Kidney (tissue), 13 donors: ENCODE measurements at regions not wholly inside any gene's neighbourhood (a gene's known extent, or its start where the extent isn't known, plus 50 kb on each side); places are given as distances from the start of the nearest gene placed in this dataset.

Source experiments
- DNase-seq, 5 donors: peaks; one replicate each; pipeline ENCODE4 v3.0.0-alpha.2; 2013 to 2020
- FAIRE-seq: peaks from 2 replicates; lab custom pipeline; 2012; peaks lifted over from hg19 to GRCh38; lab: Jason Lieb, UNC
- H3K27ac ChIP-seq, 2 donors: one replicate each; pipeline ENCODE4 v1.7.0; 2013; ENCODE audit warnings: low read depth in 2 of 2, low read length in 2 of 2, inconsistent platforms in 1 of 2
- H3K27me3 ChIP-seq: one replicate; pipeline ENCODE4 v1.7.1; 2013; ENCODE audit warnings: low read length, inconsistent platforms; ENCODE audit not compliant: control insufficient read depth, insufficient read depth
- H3K36me3 ChIP-seq, 3 donors: one replicate each; pipeline versions ENCODE4 v1.7.0 to v1.7.1; 2013; ENCODE audit warnings: low read length in 3 of 3, control low read depth in 1 of 3, inconsistent platforms in 1 of 3; ENCODE audit not compliant: insufficient read depth in 3 of 3, control insufficient read depth in 2 of 3
- H3K4me1 ChIP-seq, 3 donors: one replicate each; pipeline versions ENCODE4 v1.7.0 to v1.7.1; 2013; ENCODE audit warnings: low read length in 3 of 3, inconsistent platforms in 1 of 3, low read depth in 1 of 3; ENCODE audit not compliant: control insufficient read depth in 2 of 3, insufficient read depth in 2 of 3
- H3K4me3 ChIP-seq, 3 donors: one replicate each; pipeline versions ENCODE4 v1.7.0 to v1.8.1; 2013; ENCODE audit warnings: low read length in 3 of 3, control low read depth in 1 of 3, inconsistent platforms in 1 of 3
- H3K9ac ChIP-seq, 3 donors: one replicate each; pipeline versions ENCODE4 v1.7.0 to v1.7.1; 2013; ENCODE audit warnings: low read length in 3 of 3, control low read depth in 1 of 3, inconsistent platforms in 1 of 3
- H3K9me3 ChIP-seq, 3 donors: one replicate each; pipeline versions ENCODE4 v1.7.0 to v1.7.1; 2013; ENCODE audit warnings: low read length in 3 of 3, control low read depth in 1 of 3, inconsistent platforms in 1 of 3; ENCODE audit not compliant: control insufficient read depth in 2 of 3, insufficient read depth in 1 of 3
- CTCF ChIP-seq: IDR thresholded peaks from 3 replicates; pipeline ENCODE4 v1.5.1; 2012; ENCODE audit warnings: mild to moderate bottlenecking, moderate library complexity, borderline replicate concordance; ENCODE audit not compliant: insufficient read depth; ENCODE audit errors: extremely low read depth
- intact Hi-C: fragments of 100-400 bp; cut with DNase I; formaldehyde crosslinking; loops from one replicate; pipeline ENCODE4 v1.11.1; 2022
- donor health status: control.
- donor health status: control.
- donor health status: control.
- donor health status: control.
- donor health status: control.
- donor health status: DM: yes; HTN: yes; CAD: no.
- donor health status: Normal renal cell carcinoma (clear cell type).

- FAIRE-seq (no peak), DNase-seq (no peak)
- no peak overlapping the region for H3K9ac ChIP-seq
- TF ChIP-seq CTCF: no peak
- H3K27me3 ChIP-seq: no peaks in the 10 kb centered on the region
- no peak overlapping the region for H3K27ac ChIP-seq
- H3K4me1 ChIP-seq: no peaks in the 10 kb centered on the region
- intact Hi-C loops: no loop called here
- no peak overlapping the region for H3K4me3 ChIP-seq
- H3K36me3 ChIP-seq: no peaks in the 10 kb centered on the region
- no peaks in the 10 kb centered on the region for H3K9me3 ChIP-seq
Measured at GRCh38 chr2:67574230-67574629, 177.1 kb downstream of the ETAA1 start.

- intact Hi-C loops: no loop called here
Measured at GRCh38 chr2:67576226-67576625, 179.1 kb downstream of the ETAA1 start.

GRCh38 chr2:67576991-67577390 lies 179.9 kb downstream of the ETAA1 start:
- no peaks in the 10 kb centered on the region for H3K9me3 ChIP-seq
- FAIRE-seq (no peak), DNase-seq (peak in 1 of 5 donors; percentile 64)
- H3K36me3 ChIP-seq: no peaks in the 10 kb centered on the region
- intact Hi-C loops: no loop called here
- H3K9ac ChIP-seq: no peak overlapping the region
- H3K27ac ChIP-seq: no peak overlapping the region
- no peak overlapping the region for H3K4me3 ChIP-seq
- no peaks in the 10 kb centered on the region for H3K4me1 ChIP-seq
- no peaks in the 10 kb centered on the region for H3K27me3 ChIP-seq
- TF ChIP-seq CTCF: no peak

More at GRCh38 chr2:67576226-67576625, 179.1 kb downstream of the ETAA1 start:
- Histone ChIP-seq H3K36me3 (no peaks in the 10 kb centered on the region), H3K9me3 (no peaks in the 10 kb centered on the region), H3K4me1 (no peaks in the 10 kb centered on the region), H3K27ac (no peak overlapping the region), H3K9ac (no peak overlapping the region), H3K27me3 (no peaks in the 10 kb centered on the region), H3K4me3 (no peak overlapping the region)
- TF ChIP-seq CTCF: no peak
- DNase-seq: peak in 1 of 5 donors; percentile 13
- no peak for FAIRE-seq

GRCh38 chr2:67579216-67579615 lies 182.1 kb downstream of the ETAA1 start:
- peaks cover 0 to 10% (median 0%) of the 10 kb centered on the region in 3 donors for H3K9me3 ChIP-seq
- peak in 1 of 5 donors; percentile 6 for DNase-seq
- H3K36me3 ChIP-seq: no peaks in the 10 kb centered on the region
- intact Hi-C loops: no loop called here
- no peaks in the 10 kb centered on the region for H3K27me3 ChIP-seq
- no peak for TF ChIP-seq CTCF
- H3K4me3 ChIP-seq: no peak overlapping the region
- no peak overlapping the region for H3K27ac ChIP-seq
- H3K9ac ChIP-seq: no peak overlapping the region
- H3K4me1 ChIP-seq: no peaks in the 10 kb centered on the region
- FAIRE-seq: no peak
